ENCODE measurements at regions not wholly inside any gene's neighbourhood (a gene's known extent, or its start where the extent isn't known, plus 50 kb on each side); places are given as distances from the start of the nearest gene placed in this dataset.

- TF ChIP-seq POLR2AphosphoS5 (IDR thresholded peaks at IDR 0.05; ENCODE audit: low read depth, low read length) = no peak
- TF ChIP-seq TAF1 (IDR thresholded peaks at IDR 0.05; ENCODE audit: borderline replicate concordance, insufficient read depth, low read length) = no peak
These were observed 930.1 kb upstream of the MAN1A1 start for GRCh38 chr6:120279466-120280167.

All from PFSK-1 (cell line).